Embryonic facial prominence (tissue), 1 donor: ENCODE measurements at regions not wholly inside any gene's neighbourhood (a gene's known extent, or its start where the extent isn't known, plus 50 kb on each side); places are given as distances from the start of the nearest gene placed in this dataset.

Source experiments
- DNase-seq: peaks from one replicate; pipeline ENCODE4 v3.0.0-alpha.2; 2016; ENCODE audit errors: extremely low spot score

DNA sequence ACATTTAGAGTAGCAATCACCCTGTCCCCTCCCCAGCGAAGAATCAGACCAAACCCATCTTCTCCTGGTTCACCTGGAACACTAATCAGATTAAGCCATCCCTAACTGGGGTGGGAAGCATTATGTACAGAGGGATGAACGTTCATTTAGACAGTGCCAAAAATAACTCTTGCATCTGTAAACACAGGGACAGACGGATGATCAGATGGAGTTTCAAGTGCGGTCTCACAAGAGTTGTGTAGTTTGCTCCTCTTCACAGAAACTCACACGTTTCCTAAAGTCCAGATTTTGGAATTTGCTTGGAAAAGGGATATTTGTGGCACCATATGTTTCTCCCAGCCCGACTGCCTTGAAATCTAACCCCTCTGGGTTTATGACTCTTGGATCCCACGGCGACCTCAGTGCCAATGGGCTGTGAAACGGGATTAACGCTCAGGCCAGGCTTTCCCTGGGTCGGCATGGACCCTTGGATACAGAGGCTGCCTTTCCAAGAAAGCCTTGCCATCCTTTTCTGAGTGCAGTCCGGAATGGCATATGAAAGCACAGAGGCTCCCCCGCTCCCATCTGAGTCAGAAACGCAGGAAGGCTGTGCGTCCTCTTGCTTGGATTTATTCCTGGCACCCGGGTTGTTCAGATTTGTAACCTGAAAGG lies 293.2 kb upstream of the HABP2 start:
- DNase-seq: no peak

DNA sequence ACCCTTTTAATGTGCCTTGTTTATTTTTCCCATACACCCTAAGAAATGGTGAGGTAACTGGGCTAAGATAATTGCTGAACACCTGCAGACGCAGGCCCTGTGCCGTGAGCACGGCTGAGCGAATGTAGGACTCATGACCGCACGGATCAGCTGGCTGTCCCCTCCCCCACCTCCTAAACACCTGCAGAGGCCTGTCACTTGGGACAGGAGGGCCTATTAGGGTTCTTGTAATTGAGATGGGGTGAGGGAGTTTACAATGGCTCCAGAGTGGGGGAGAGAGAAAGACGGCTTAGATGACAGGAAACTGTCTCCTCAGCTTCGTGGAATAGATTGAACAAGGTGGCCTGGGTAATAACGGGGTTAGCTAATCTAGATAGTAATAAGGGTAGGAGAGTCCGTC lies 291.7 kb upstream of the HABP2 start:
- DNase-seq: no peak

DNA sequence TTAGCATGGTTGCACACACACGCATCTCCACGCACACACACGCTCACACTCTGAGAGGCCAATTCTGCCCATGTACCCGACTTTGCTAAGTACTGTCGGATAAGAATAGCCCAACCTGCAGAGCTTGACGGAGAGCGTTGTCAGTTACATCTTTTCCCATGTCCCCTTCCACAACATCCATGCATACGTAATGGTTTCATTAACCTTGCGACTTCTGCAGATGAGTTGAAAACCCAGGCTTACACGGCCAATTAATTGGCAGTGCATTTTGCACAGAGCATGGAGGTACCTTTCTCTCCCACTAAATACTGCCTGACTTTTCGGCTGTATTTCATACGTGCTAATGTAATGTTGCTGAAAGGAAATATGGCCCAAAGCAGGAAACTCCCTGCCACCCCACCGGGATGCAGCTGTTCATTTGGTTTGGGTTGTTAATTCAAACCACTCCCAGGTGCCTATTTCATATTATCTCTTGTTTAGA lies 291.2 kb upstream of the HABP2 start:
- DNase-seq: no peak

DNA sequence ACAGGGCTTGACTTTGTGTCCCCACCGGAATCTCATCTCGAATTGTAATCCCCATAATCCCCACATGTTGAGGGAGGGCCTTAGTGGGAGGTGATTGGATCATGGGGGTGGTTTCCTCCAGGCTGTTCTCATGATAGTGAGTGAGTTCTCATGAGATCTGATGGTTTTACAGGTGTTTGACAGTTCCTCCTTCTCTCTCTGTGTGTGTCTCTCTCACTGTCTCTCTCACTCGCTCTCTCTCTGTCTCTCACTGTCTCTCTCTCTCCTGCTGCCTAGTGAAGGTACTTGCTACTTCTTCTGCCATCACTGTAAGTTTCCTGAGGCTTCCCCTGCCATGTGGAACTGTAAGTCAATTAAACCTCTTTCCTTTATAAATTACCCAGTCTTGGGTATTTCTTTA lies 289.8 kb upstream of the HABP2 start:
- DNase-seq: no peak

DNA sequence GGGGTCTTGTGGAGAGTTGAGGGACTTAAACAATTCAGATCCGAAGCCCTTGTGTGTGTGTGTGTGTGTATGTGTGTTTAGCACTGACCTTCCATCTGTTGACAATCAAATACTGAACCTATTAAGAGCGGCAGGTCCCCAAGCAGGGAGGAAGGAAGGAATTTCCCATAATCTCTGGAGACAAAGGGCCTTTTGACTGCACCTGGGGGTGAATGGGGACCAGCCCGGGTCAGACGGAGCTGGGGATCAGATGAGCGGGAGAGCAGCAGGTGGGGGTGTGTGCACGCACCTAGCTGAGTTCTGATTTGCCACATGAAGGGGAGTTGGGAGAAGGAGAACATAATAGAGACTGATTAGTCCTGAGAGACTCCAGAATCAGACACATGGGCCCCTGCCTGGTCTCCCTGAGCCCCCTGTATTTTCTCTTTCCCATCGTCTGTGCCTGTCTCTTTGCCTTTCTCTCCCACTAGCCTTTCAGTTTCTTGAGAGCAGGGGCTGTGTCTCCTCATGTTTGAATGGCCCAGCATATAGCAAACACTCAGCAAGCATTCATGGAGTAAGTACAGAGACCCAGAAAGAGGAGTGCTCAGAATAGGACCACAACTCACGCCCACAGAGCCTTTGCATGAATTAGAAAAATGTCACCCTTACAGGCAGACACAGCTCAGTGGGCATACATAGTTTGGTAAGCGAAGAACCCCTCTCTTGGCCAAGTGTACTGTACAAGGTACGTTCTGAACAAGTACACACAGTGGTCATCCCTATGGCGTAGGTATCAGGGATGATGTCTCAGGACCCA lies 288.3 kb upstream of the HABP2 start:
- DNase-seq: no peak

DNA sequence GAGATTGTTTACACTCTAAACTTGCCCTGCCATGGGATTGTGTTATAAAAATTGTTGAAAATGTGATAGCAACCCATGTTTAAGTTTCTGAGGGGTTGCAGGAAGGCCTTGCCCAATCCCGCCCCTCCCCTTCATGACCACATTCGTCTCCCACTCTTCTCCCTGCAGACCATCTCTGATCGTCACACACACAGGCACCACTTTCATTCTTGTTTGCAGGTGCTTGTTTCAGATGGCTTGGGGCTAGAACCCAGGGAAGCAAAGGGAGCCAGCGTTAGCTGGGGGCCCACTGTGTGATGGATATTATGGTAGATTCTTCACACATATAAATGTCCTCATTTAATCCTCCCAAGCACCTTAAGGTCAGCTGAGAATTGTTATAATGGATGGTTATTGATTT lies 286.7 kb upstream of the HABP2 start:
- no peak for DNase-seq

DNA sequence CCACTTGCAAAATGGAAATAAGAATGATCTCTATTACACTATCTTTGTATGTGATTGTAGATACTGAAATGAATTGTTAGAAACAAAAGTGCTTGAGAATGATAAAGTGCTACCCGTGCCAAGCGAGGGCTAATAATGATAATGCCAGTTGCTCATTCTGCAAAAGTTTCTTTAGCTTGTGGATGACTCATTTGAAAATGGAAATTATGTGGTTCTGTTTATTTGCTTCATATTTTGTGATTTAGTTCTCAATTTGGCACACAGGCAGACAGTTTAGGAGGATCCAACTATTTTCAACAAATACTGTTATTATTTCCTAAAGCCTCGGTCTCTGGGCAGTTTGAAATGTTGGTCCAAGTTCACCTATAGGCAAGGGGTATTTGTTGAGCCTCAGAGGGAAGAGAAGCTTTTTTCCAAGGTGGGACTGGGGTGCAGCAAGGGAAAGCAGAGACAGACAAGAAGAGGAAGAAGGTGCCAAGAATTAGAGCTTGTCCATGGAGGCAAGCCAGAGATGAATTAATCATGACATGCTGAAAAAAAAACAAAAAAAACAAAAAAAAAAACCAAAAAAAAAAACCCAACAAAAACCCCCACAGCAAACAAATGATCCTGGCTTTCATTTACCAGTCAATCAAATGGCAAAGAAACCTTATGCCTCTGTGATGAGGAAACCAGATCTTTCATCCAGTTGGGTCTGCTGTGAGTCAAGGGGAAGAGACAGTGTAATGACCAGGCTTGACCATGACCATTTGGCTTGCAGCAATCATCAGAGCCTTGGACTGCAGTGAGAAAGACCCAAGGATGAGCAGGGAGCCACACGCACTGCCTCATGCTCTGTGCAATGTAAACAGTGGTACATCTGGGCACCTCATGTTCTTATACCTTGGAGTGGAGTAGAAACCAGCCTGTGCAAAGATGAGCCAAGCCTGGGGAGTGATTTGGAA lies 285.0 kb upstream of the HABP2 start:
- DNase-seq: no peak

DNA sequence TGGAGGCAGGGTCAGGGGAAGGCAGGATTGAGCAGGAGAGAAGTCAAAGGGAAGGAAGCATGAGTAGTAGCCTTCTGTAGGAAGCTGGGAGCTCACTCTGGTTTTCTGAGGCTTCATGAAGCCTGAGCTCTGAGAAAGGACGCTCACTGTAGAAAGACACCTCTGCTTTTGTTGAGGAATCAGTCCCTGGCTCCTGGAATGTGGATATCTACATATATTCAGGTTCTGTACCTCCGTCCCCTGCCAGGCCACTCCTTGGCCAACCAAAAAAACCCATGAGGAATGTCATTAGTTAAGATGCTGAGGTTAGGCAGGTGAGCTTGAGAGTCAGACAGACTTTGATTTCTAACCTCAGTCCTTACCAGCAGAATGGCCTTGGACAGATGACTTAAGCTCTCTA lies 283.5 kb upstream of the HABP2 start:
- no peak for DNase-seq

DNA sequence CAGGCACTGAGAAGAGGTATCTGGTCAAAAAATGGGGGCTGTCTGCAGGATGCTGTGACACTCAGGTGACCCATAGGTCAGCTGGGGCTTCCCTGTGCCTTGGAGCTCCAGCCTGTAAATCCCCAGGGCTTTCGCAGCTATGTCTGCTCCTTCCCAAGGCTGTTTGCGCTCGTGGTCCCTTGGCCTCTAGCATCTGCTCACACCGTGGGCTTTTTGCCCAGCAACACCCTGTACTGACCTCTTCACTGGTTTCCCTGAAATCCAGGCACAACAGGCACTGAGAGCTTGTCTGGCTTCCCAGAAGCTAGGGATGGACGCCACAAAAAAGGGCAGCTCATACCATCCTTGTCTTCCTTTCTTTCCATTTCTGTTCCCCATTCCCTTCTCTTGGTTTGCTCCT lies 280.3 kb upstream of the HABP2 start:
- no peak for DNase-seq

DNA sequence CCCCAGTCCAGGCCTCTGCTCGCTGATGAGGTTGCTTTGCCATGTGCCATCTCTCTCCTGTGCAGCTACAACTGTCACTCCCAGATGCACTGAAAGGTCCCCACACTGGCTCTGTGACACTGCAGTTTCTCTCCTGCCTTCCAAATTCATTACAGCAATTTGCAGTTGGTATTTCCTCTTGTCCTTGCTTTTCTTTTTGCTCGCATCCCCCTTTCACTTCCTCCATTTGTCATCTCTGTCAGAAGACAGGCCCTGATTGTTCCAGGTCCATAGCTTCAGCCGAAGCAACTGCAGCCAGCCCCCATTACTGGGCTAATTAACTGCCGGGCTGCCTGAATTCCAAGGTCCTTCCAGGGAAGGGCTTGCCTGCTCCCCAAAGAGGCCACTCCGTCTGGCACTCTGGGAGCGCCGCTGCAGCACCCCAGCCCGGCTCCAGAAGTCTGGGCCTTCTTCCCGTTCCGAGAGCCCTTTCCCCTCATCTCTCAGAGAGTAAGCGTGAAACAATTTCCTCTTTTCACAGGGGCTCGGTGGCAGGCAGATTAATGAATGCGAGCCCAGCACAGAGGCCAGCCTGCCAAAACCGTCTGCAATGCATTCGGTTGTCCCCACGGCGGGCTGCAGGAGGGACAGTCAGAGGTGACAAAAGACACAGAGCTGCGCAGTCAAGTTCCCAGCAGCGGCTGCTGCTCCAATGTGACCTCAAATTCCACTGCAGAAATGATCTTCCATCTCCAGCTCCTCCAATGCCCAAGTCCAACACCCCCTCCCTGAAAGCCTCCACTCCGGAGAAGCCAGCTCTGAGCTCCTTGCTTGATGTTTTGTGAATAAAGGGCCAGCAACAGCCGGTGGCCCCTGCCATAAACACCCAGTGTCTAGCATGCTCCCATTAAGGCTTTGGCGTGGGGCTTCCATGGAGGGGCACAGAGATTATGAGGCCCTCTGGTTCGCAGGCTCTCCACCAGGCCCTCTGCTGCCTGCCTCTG lies 279.4 kb upstream of the HABP2 start:
- no peak for DNase-seq

DNA sequence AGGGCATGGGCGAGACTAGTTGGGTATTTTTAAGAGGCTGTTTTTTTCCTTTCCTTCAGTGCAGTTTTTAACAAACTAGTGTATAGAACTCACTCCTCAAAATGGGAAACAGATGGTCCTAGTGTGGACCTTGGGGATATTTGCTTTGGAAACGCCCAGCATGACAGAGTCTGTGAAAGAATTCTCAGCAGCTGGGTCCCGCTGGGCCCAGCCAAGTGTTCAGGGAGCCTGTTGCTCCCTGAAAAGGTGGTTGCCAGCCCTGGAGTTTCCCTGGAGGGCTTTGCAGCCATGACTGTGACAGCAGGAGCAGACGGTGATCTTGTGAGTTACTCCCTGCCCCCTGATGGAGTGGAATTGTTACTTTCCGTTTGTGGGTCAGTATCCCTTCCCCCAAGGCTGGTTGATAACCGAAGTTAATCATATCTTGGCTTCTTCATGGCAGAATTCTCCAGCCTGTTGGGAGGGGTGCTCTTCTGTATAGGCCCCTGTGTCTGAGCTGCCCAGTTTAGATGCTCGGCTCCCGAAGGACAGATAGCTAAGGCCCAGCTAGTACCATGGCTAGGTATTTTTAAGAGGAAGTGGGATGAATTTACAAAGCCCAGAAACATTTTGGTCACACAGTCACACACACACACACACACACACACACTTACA lies 278.6 kb upstream of the HABP2 start:
- DNase-seq: no peak

DNA sequence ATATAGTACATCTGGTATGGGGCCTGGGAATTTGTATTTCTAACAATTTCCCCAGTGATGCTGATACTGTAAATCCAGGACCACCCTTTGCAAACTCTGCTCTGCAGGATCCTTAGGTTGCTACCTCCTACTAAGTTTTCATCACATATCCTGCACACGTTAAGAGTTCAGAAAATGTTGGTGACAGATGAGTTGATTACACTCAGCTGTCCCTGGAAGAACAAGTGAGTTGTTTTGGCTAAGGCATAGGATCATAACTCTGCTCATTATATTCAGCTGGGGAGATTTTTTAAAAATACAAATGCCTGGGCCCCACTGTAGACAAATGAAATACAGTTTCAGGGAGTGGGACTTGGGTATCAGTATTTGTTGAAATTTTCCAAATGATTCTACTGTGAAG lies 274.6 kb upstream of the HABP2 start:
- no peak for DNase-seq

DNA sequence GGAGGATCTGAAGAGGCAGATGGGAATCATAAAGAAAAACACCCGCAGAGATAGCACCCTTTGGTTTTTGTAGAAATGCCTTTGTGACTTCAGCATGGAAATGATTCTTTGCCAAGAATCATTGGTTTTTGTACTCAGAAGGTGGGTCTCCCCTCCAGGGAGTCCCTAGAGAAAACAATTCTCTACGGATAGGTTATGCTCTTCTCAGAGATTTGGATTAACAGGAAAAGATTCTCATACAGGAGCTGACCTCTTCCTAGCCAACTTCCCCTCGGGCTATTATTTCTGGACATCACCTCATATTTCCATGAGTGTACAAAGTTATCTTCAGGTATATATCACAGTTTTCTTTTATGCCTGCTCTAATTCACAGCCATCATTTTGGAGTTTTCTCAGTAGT lies 274.2 kb upstream of the HABP2 start:
- no peak for DNase-seq

DNA sequence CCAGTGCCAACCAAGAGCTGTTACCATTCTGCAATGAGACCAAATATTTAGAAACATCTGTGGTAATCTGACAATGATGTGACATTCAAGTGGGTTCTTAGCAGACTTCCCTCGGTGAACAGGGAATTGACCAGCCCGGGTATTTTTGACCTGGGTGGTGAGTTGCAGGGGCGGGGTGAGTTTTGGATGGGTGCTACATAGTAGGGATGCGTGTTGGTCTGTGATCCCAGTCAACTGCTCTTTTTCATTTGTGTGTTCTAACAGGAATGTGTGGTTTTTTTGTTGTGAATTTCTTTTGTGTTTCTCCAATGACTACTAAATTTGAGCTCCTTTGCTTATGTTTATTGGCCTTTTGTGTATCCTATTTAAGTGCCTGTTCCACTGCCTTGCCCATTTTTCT lies 273.6 kb upstream of the HABP2 start:
- no peak for DNase-seq

DNA sequence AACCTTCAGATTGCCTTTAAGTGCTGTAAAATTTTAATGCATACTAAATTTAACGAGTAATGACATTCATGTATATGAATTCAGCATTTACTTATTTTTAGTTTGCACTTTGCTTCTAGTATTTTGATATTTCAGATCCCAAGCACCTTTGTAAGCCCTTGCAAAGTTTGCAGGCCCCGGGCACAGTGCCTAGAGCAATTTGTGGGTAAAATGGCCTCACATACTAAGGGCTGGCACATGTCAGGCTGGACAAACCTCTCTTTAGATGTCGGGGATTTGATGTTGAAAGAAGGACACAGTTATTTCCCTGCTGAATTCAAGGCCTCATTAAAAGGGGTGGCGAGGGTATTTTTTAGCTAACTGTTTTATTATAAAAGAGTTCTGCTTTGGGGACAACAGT lies 270.3 kb upstream of the HABP2 start:
- no peak for DNase-seq

DNA sequence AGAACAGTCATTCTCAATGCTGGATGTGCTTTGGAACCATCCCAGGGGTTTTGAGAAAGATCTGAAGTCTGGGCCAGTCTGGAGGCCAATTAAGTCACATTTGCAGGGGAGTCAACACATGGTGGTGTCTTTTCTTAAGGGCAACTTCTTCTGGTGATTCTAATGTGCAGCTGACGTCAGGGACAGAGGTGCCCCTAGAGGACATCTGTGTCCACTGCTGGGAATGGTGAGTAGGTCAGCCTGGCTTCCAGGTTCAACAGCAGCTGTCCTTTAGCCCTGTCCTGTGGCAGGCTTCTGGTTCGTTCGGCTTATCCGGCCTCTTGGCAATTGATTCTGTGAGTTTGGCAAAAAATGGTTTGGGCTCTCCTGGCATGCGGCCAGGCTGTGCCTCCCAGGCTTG lies 269.7 kb upstream of the HABP2 start:
- DNase-seq: no peak

DNA sequence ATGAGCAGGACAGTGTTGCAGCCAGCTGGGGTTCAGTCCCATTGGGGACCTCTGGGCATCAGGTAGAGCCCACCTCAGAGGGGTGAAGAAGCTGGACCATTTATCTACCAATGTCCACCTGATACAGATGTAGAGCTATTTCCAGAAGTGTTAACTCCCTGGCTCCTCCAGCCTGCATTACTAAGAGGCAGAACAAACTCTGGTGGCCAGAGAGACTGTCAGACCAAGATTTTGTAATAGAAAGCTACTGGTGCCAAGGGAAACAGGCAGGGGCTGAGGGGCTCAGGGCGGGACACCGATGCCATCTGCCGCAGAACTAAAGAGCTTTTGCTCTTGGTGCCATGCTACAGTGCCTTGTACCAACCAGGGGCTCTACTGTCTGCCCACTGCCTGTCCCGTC lies 268.2 kb upstream of the HABP2 start:
- DNase-seq: no peak

DNA sequence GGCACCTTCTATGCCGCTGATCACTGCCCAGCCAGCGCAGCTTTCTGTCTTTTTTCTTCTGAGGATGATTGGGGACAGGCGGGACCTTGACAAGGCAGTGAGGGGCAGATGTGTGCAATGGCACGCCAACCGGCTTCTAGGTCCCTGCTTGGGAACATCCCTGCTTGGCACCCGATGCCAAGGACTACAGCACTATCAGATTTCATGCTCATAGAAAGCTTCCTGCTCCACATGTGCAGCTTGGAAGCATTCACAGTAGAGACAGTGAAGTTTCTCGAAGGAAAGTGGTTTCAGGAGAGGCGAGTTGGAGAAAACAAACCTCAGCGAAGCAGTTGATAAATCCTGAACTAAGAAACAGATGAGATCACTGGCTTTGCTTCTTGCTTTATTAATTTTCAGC lies 267.5 kb upstream of the HABP2 start:
- no peak for DNase-seq

DNA sequence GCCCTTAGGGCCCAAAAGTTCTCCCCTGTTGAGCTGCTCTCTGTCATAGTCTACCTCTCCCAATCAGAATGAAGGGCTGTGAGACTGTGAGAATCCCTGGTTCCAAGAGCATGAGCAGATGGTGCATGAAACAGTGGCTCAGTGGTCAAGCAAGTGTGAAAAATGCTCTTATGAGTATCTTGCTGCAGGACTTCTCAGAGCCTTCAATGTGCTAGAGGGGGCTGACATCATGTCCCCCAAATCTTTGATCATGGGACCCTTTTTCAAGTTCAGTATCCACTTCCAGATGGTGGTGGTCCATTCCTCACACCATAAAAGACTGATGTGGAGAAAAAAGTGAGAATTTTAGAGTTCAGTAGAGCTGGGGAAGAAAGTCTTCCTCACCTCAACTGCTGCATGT lies 265.3 kb upstream of the HABP2 start:
- DNase-seq: no peak

DNA sequence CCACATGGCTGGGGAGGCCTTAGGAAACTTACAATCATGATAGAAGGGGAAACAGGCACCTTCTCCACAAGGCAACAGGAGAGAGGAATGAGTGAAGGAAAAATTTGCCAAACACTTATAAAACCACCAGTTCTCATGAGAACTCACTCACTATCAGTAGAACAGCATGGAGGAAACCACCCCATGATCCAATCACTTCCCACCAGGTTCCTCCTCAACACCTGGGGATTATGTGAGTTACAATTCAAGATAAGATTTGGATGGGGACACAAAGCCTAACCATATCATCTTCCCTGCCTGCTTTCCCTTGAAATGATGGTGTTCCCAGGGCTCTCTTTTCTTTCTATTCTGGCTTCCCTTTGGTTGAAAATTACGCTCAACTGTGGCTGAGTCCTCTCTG lies 262.7 kb upstream of the HABP2 start:
- no peak for DNase-seq

DNA sequence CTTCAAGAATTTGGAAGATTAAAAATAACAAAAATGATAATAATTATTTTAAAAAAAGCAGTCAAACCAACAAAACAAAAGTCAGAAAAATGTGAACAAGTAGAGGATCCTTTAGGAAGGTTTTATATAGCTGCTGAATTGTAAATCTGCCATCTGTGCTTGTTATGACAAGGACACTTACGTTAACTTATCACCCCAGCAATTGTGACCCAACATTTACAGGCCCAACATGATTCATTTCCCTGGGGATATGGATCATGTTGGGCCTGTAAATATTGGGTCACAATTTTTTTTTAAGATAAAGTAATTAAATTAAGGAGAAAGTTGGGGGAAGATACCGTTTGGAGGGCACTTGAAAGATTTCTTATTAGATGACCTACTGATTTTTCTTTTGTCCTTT lies 261.4 kb upstream of the HABP2 start:
- no peak for DNase-seq
